HG02981 (cell line): ENCODE measurements at regions not wholly inside any gene's neighbourhood (a gene's known extent, or its start where the extent isn't known, plus 50 kb on each side); places are given as distances from the start of the nearest gene placed in this dataset.

Source experiments
- ATAC-seq: cut with Tn5 transposase; IDR thresholded peaks from one replicate; pipeline ENCODE4 v1.9.1; 2021; ENCODE audit warnings: mild to moderate bottlenecking, moderate library complexity; ENCODE audit not compliant: unreplicated experiment

DNA sequence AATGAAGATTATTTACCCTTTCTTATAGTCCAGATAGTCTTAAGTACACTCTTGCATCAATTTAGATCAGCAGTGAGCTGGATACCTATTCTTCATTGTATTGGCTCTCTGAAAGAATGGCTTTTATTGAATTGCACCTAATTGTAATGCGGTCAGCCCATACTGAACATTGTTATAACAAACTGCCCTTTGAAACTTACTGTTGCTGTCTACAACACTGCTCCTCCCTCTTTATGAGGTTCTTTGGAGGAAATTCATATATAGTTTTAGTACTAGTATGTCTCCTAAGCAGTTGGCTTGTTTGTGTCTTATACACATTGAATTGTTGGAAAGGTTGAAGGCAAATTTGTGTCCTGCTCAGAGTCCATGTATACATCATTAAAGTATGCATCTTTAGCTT is 66.5 kb upstream of the UGP2 start:
- ATAC-seq = no peak

DNA sequence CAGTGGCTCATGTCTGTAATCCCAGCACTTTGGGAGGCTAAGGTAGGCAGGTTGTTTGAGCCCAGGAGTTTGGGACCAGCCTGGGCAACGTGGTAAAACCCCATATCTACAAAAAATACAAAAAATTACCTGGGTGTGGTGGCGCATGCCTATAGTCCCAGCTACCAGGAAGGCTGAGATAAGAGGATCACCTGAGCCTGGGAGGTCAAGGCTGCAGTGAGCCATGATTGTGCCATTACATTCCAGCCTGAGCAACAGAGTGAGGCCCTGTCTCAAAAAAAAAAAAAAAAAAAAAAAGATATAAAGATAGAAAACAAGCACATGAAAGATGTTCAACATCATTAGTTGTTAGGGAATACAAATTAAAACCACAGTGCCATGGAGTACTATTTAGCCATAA is 65.3 kb upstream of the UGP2 start:
- ATAC-seq = no peak

DNA sequence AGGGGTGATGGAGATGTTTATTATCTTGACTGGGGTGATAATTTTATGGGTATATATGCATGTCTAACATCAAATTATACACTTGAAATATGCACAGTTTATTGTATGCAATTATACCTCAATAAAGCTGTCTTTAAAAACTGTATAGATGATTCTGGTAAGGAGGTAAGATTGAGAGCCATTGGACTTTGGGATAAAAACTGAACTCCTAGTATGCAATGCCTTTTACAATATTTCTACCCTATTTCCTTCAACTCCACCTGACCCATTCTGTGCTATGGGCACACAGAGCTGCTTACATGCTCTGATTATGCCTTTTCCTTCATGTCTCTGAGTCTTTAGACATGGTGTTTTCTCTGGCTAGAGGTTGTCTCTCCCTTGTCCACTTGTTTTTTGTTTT is 63.9 kb upstream of the UGP2 start:
- ATAC-seq = no peak

DNA sequence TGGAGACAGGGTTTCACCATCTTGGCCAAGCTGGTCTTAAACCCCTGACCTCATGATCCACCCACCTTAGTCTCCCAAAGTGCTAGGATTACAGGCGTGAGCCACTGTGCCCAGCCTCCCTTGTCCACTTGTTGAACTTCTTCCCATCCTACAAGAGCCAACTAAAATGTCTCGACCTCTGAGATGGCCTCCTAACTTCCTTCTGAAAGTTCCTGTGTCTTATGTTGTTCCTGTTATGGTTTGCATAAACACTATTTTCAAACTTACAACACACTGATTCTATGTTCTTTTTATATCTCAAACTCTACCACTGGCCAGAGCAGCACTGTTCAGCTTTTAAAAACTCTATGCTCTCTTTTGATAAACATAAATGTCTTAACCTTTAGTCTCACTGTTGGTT is 63.3 kb upstream of the UGP2 start:
- ATAC-seq = no peak

DNA sequence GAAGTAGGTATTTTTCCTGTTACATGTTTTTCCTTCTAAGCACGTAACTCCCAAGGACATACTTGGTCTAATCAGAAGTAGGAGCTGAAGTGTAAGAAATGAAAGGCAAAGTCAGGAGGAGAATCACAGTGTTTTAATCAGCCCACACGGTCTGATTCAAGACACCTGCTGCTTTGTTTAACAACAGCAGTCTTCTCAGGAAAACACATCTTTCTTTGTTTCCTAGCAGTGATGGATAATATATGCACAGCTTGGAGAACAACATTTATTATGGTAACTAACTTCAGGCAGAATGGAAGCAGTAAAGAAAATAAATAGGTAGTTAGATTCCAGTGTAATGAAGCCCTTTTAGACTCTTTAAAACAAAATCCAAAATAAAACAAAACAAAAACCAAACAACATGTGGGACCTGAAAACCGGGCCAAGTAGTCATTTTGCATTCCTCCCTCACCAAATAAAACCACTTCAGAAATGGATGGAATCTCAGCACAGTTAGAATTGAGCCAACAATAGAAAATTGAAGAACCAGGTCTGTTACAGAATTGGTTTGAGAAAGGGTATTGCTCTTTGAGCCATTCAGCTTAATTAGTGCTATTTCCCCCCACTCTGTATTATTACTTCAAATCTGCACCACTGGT is 61.1 kb upstream of the UGP2 start:
- no peak for ATAC-seq

DNA sequence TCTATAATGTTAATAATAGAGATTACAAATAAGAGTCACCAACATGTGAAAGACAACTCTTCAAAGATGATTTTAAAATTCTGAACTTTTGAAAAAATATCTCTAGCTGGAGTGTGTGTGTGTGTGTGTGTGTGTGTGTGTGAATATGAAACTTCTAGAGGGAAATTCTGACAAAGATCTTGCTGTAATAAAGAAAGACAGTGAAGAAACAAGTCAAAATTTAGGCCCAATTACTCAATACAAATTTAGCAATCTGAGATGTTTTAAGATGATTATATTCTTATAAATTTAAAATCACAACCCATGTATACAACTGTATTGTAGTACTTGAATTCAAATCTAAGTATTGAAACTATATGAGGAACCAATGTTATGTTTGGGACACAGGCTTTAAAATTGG is 57.2 kb upstream of the UGP2 start:
- ATAC-seq = no peak

DNA sequence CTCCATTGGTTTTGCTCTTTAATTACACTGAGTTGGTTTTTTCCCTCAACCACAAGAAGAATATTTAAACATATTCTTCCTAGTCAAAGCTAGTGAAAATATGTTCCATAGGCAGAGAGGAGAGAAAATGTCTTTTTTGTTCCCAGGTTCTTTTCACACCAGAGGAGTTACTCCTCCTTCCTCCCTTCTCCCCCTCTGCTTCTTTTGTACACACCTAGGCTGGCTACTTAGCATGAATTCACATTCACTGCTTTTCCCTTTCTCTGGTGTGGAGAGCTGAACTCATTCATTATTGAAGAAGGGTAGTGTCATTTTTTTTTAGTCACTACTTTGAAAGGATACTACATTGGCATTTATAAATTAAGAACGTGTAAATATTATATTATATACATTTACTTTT is 56.6 kb upstream of the UGP2 start:
- no peak for ATAC-seq

DNA sequence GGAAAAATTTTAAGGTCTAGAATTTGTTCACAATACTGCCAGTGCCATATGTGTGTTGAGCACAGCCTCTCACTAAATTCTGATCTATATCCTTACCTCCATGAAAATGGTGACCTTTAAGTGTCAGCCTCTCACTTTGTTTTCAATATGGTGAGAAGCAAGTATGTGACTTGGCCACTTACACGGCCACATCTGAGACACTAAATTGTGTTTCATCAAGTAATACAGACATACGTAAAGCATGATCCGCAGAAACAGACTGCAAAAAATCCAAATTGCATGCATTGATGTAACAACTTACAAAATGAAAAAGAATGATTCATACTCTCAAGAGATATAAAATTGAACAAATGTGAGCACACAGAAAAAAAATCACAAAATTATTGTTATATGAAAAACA is 55.2 kb upstream of the UGP2 start:
- ATAC-seq = no peak

DNA sequence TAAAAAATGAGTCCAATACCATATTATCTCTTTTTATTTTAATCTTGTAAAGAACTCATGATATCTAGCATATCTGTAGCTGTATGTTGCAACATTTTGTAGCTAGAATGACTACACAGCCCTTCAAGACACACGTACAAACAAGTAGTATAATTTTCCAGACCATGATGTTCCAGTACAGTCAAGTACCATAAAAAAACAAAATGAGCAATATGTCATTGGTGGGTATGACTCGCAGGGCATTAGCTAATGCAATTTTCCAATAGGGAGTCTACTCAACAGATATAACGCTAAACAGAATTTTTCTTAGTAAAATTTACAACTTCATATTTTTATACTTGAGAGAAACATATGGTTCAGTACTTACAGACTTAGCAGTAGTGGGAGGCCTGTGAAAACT is 53.6 kb upstream of the UGP2 start:
- no peak for ATAC-seq

DNA sequence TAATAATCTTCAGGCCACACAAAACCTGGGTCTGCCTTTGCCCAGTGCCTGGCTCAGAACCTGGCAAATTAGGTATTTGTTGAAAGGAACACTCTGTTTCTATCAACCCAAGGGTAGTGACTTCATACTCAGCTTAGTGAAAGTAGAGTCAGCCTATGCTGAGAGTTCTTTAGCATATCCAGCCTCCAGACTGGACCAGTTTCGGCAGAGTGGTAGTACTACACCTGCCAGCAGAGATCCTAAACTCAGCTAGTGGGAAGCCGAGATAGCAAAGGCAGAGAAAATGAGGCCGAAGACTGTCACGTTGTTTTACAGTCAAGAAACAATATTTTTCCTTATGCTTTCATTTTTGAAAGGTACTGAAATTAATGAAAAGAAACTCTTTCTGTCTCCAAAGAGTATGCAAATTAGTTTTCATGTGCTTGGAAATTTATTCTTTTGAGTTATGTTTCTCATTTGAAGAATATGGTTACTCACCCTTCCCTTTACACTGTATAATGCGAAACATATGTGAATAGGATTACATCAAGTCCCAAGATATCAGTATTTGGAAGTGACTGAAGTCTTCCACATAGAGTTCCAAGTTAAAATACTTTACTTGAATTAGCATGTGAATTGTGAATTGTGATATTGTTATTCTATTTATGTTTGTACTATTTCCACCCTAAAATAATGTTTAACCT is 52.2 kb upstream of the UGP2 start:
- ATAC-seq = no peak

DNA sequence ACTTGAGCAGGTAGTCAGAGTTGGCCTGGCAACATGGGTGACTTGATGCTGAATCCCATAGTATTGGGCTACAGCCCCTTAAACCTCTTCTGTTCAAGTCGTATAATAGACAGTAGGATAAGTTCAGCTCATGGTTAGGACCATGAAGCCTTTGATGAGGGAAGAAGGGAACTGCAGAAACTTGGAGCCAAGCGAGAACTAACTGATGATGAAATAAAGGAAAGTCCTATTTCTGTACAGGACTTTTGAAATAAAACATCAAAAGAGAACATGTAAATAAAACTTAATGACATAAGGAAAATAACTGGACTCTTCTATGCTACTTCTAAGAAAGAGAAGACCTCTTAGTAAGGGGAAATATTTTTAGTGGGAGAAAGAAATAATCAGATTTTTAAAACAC is 51.2 kb upstream of the UGP2 start:
- ATAC-seq = no peak

DNA sequence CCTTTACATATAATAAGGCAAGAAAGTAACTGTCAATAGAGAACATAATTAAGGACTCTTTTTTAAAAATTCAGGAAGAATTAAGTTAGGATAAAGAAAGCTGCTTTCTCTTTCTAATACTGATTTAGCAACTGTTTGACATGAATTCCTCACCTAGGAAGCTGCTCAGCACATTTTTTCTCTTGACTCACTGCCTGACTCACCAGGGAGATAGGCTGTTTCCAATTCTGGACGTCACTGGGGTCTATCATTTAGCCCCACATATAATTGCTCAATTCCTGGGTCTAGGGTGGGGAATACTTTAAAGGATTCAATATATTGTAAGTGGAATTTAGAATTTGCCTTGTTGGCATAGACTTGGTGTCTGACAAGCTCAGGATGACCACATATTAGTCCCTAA is 50.8 kb upstream of the UGP2 start:
- ATAC-seq = no peak

DNA sequence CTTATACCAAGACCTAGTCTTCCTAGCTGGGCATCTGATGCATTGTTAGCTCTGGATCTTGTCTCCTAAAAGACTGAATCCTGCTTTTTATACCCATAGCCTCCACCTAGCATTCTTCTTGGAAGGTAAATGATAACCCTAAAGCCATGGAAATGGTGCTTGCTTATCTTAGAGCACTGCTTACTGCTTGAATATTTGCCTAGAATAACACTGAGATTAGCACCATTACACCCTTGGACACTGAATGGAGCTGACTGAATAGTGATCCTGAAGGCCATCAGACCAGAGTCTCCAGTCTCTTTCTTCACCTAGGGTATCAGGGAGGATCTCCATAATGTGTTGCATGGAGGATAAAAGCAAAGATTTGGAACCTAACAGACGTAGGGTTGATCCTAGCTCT is 50.3 kb upstream of the UGP2 start:
- no peak for ATAC-seq
